CD14-positive monocyte (primary cell): ENCODE measurements at regions not wholly inside any gene's neighbourhood (a gene's known extent, or its start where the extent isn't known, plus 50 kb on each side); places are given as distances from the start of the nearest gene placed in this dataset.

Experiments used
- DNase-seq, 3 donors: peaks; one replicate each; pipeline ENCODE4 v3.0.0-alpha.2; 2011 to 2022
- H2AFZ ChIP-seq: 2 replicates; pipeline ENCODE4 v1.6.0; 2012; ENCODE audit warnings: mild to moderate bottlenecking, low read depth, low read length, inconsistent platforms; ENCODE audit not compliant: insufficient read depth, poor library complexity, severe bottlenecking
- H3K27ac ChIP-seq, 2 donors: 1 replicate in 1 of 2; 2 replicates in 1 of 2; pipeline ENCODE4 v1.5.1; 2012 to 2013; ENCODE audit warnings: low read length in 2 of 2, control low read depth in 1 of 2, inconsistent platforms in 1 of 2, low read depth in 1 of 2, mild to moderate bottlenecking in 1 of 2
- H3K27me3 ChIP-seq, 2 donors: one replicate each; pipeline versions ENCODE4 v1.6.0 to v1.6.1; 2011 to 2013; ENCODE audit warnings: low read length in 2 of 2; ENCODE audit not compliant: control insufficient read depth in 2 of 2, insufficient read depth in 2 of 2
- H3K36me3 ChIP-seq, 2 donors: replicated peaks in 1 of 2; 1 replicate in 1 of 2; 2 replicates in 1 of 2; pipeline versions ENCODE4 v1.5.1 to v1.6.1; 2012 to 2013; ENCODE audit warnings: low read length in 2 of 2, control low read depth in 1 of 2, inconsistent platforms in 1 of 2, mild to moderate bottlenecking in 1 of 2; ENCODE audit not compliant: insufficient read depth in 2 of 2, control insufficient read depth in 1 of 2
- H3K4me1 ChIP-seq, 2 donors: 1 replicate in 1 of 2; 2 replicates in 1 of 2; pipeline versions ENCODE4 v1.5.1 to v1.6.1; 2012 to 2013; ENCODE audit warnings: low read length in 2 of 2, control low read depth in 1 of 2, inconsistent platforms in 1 of 2, mild to moderate bottlenecking in 1 of 2, moderate library complexity in 1 of 2; ENCODE audit not compliant: insufficient read depth in 2 of 2, control insufficient read depth in 1 of 2
- H3K4me2 ChIP-seq: replicated peaks from 2 replicates; pipeline ENCODE3; 2012; ENCODE audit warnings: low read length, moderate library complexity, mild to moderate bottlenecking; ENCODE audit not compliant: poor library complexity, severe bottlenecking; ENCODE audit errors: extremely low read depth
- H3K4me3 ChIP-seq, 3 experiments: fragments of 200-600 bp in 1 of 3; sonication (generic) in 1 of 3; replicated peaks in 1 of 3; 1 replicate in 2 of 3; 2 replicates in 1 of 3; pipeline ENCODE4 v1.5.1; 2011 to 2013; ENCODE audit warnings: low read length in 3 of 3, mild to moderate bottlenecking in 3 of 3, control low read depth in 2 of 3, low read depth in 2 of 3, inconsistent platforms in 1 of 3, moderate library complexity in 1 of 3
- H3K79me2 ChIP-seq: 2 replicates; pipeline ENCODE4 v1.6.0; 2012; ENCODE audit warnings: mild to moderate bottlenecking, control low read depth, inconsistent platforms, low read length, moderate library complexity; ENCODE audit not compliant: insufficient read depth
- H3K9ac ChIP-seq: 2 replicates; pipeline ENCODE4 v1.6.0; 2017; ENCODE audit warnings: low read length, mild to moderate bottlenecking; ENCODE audit not compliant: insufficient read depth, poor library complexity, severe bottlenecking
- H3K9me3 ChIP-seq, 2 donors: replicated peaks in 1 of 2; 1 replicate in 1 of 2; 2 replicates in 1 of 2; pipeline versions ENCODE4 v1.5.1 to v1.6.1; 2012 to 2013; ENCODE audit warnings: low read length in 2 of 2, control low read depth in 1 of 2; ENCODE audit not compliant: control insufficient read depth in 1 of 2, insufficient read depth in 1 of 2
- H4K20me1 ChIP-seq: 2 replicates; pipeline ENCODE4 v1.6.0; 2012; ENCODE audit warnings: mild to moderate bottlenecking, low read length, control low read depth, moderate library complexity; ENCODE audit not compliant: insufficient read depth
- H3K27ac Mint-ChIP-seq, 7 donors: one replicate each; pipeline ENCODE4 v1.8.0; 2020; ENCODE audit warnings: mild to moderate bottlenecking in 7 of 7, mixed read lengths in 7 of 7, moderate library complexity in 6 of 7, inconsistent platforms in 2 of 7
- H3K27me3 Mint-ChIP-seq, 3 donors: one replicate each; pipeline ENCODE4 v1.8.0; 2021 to 2022; ENCODE audit warnings: low read depth in 3 of 3, mild to moderate bottlenecking in 3 of 3, mixed read lengths in 3 of 3, moderate library complexity in 3 of 3, inconsistent platforms in 1 of 3
- H3K36me3 Mint-ChIP-seq, 2 donors: one replicate each; pipeline ENCODE4 v1.8.0; 2020; ENCODE audit warnings: mixed read lengths in 2 of 2, inconsistent platforms in 1 of 2, mild to moderate bottlenecking in 1 of 2
- H3K4me1 Mint-ChIP-seq: one replicate; pipeline ENCODE4 v1.8.0; 2020; ENCODE audit warnings: mild to moderate bottlenecking, mixed read lengths
- H3K4me3 Mint-ChIP-seq, 2 donors: one replicate each; pipeline ENCODE4 v1.8.0; 2020; ENCODE audit warnings: mild to moderate bottlenecking in 2 of 2, mixed read lengths in 2 of 2, moderate library complexity in 1 of 2
- H3K9me3 Mint-ChIP-seq, 7 donors: one replicate each; pipeline ENCODE4 v1.8.0; 2020 to 2022; ENCODE audit warnings: mixed read lengths in 7 of 7, mild to moderate bottlenecking in 6 of 7, moderate library complexity in 6 of 7, inconsistent platforms in 2 of 7
- WGBS: methylation state at CpG from one replicate; pipeline ENCODE4 v1.1.5; 2013; ENCODE audit warnings: missing lambda C conversion rate; ENCODE audit not compliant: insufficient coverage; 5-methylcytosine and 5-hydroxymethylcytosine counted together
- intact Hi-C, 2 donors: fragments of 100-400 bp; cut with micrococcal nuclease; formaldehyde crosslinking; loops; one replicate each; pipeline versions ENCODE4 v1.15.0 to v1.15.1; 2023
- TF ChIP-seq, protein P1 (sequence below): fragments of 200-600 bp; IDR thresholded peaks from one replicate; pipeline ENCODE4 v1.8.0; 2022; ENCODE audit warnings: antibody characterized with exemption, mild to moderate bottlenecking

GRCh38 chr16:54409982-54410381, 123.4 kb upstream of the IRX3 start:
- intact Hi-C loops, result no loop called here
- TF ChIP-seq, protein P1, sequence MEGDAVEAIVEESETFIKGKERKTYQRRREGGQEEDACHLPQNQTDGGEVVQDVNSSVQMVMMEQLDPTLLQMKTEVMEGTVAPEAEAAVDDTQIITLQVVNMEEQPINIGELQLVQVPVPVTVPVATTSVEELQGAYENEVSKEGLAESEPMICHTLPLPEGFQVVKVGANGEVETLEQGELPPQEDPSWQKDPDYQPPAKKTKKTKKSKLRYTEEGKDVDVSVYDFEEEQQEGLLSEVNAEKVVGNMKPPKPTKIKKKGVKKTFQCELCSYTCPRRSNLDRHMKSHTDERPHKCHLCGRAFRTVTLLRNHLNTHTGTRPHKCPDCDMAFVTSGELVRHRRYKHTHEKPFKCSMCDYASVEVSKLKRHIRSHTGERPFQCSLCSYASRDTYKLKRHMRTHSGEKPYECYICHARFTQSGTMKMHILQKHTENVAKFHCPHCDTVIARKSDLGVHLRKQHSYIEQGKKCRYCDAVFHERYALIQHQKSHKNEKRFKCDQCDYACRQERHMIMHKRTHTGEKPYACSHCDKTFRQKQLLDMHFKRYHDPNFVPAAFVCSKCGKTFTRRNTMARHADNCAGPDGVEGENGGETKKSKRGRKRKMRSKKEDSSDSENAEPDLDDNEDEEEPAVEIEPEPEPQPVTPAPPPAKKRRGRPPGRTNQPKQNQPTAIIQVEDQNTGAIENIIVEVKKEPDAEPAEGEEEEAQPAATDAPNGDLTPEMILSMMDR, result no peak
- Mint-ChIP-seq H3K27me3 (peaks cover 19 to 41% (median 38%) of the 10 kb centered on the region in 3 donors), H3K9me3 (peaks cover 0 to 3% (median 0%) of the 10 kb centered on the region in 7 donors), H3K4me1 (no peaks in the 10 kb centered on the region), H3K27ac (no peak overlapping the region), H3K36me3 (no peaks in the 10 kb centered on the region), H3K4me3 (no peak overlapping the region)
- no peak overlapping the region for H2AFZ ChIP-seq
- H3K4me3 ChIP-seq, result no peak overlapping the region
- no peak overlapping the region for H3K9ac ChIP-seq
- H3K4me1 ChIP-seq, result no peaks in the 10 kb centered on the region
- H3K79me2 ChIP-seq, result no peaks in the 10 kb centered on the region
- H4K20me1 ChIP-seq, result no peaks in the 10 kb centered on the region
- H3K27ac ChIP-seq, result no peak overlapping the region
- no peaks in the 10 kb centered on the region for H3K36me3 ChIP-seq
- H3K4me2 ChIP-seq, result no peak overlapping the region
- H3K9me3 ChIP-seq, result no peaks in the 10 kb centered on the region
- DNase-seq, result no peak
- WGBS, result 81% methylated on average over 3 of the region's 8 CpGs
- peaks cover 9 to 12% of the 10 kb centered on the region in 2 donors for H3K27me3 ChIP-seq

DNA sequence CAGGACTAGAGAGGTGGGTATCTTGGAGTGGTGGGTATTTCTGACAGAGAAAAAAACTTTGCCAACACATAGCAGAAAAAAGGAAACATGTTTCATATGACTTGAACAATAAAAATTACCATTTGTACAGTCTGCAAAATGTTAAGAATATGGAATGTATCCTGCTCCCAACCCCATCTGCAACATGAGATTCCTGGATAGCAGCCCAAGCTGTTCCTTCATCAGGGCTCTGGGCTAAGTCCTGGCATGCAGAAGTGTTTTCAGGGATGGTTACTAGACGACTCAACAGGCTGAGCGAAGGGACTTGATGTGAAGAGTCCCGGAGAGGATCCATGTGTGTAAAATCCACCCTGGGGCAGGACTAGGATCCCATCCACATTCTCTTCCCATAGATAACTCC, 121.0 kb upstream of the IRX3 start:
- Mint-ChIP-seq H3K36me3 (no peaks in the 10 kb centered on the region), H3K9me3 (peaks cover 0 to 3% (median 0%) of the 10 kb centered on the region in 7 donors), H3K27me3 (peaks cover 15 to 33% (median 21%) of the 10 kb centered on the region in 3 donors), H3K4me1 (no peaks in the 10 kb centered on the region), H3K4me3 (no peak overlapping the region), H3K27ac (no peak overlapping the region)
- TF ChIP-seq, protein P1, result no peak
- no peak for DNase-seq
- H3K4me2 ChIP-seq, result no peak overlapping the region
- intact Hi-C loops, result no loop called here
- no peak overlapping the region for H2AFZ ChIP-seq
- no peaks in the 10 kb centered on the region for H3K4me1 ChIP-seq
- no peaks in the 10 kb centered on the region for H3K9me3 ChIP-seq
- H4K20me1 ChIP-seq, result no peaks in the 10 kb centered on the region
- no CpG with 5 or more reads among the region's 3 CpGs for WGBS
- no peaks in the 10 kb centered on the region for H3K36me3 ChIP-seq
- no peak overlapping the region for H3K9ac ChIP-seq
- no peak overlapping the region for H3K4me3 ChIP-seq
- no peak overlapping the region for H3K27ac ChIP-seq
- no peaks in the 10 kb centered on the region for H3K79me2 ChIP-seq
- H3K27me3 ChIP-seq, result peaks cover 9 to 12% of the 10 kb centered on the region in 2 donors
